Prostate gland (tissue), 2 donors: ENCODE measurements at regions not wholly inside any gene's neighbourhood (a gene's known extent, or its start where the extent isn't known, plus 50 kb on each side); places are given as distances from the start of the nearest gene placed in this dataset.

ENCODE experiments used
- CTCF ChIP-seq, 4 experiments: fragments of 200-600 bp in 2 of 4; fragments of 450-650 bp in 2 of 4; sonication (generic) in 2 of 4; IDR thresholded peaks; 1 replicate in 3 of 4; 2 replicates in 1 of 4; pipeline ENCODE4 v1.5.1; 2016 to 2019; ENCODE audit warnings: antibody characterized with exemption in 4 of 4, mild to moderate bottlenecking in 2 of 4, moderate library complexity in 2 of 4
- POLR2A ChIP-seq: fragments of 450-650 bp; IDR thresholded peaks from one replicate; pipeline ENCODE4 v1.6.1; 2016; ENCODE audit warnings: antibody characterized with exemption, mild to moderate bottlenecking

GRCh38 chr4:52296341-52296740 is 245.2 kb downstream of the SPATA18 start:
- TF ChIP-seq CTCF (IDR thresholded peaks at IDR 0.05) (no peak), POLR2A (no peak)
